HEK293 (cell line): ENCODE measurements at regions not wholly inside any gene's neighbourhood (a gene's known extent, or its start where the extent isn't known, plus 50 kb on each side); places are given as distances from the start of the nearest gene placed in this dataset.

ENCODE experiments used
- CTCF ChIA-PET: fragments of 350-600 bp; formaldehyde crosslinking; extraction: SDS; loops from one replicate; lab custom pipeline; 2021; ENCODE audit warnings: antibody characterized with exemption; lab: Yijun Ruan, JAX
- POLR2A ChIA-PET: fragments of 300-600 bp; formaldehyde crosslinking; extraction: SDS; loops from one replicate; lab custom pipeline; 2020; ENCODE audit warnings: antibody characterized with exemption, inconsistent platforms; lab: Yijun Ruan, JAX
- H3K27ac ChIP-seq: fragments of 200-500 bp; sonication (Bioruptor generic); 2 replicates; pipeline ENCODE4 v1.5.1; 2014; ENCODE audit warnings: low read depth, low read length, control low read depth, inconsistent platforms; ENCODE audit errors: extremely low read depth
- H3K36me3 ChIP-seq, 2 experiments: fragments of 200-500 bp in 1 of 2; sonication (Bioruptor generic) in 1 of 2; 1 replicate in 1 of 2; 2 replicates in 1 of 2; pipeline ENCODE4 v1.5.1; 2014 to 2017; ENCODE audit warnings: inconsistent platforms in 2 of 2, low read length in 2 of 2; ENCODE audit not compliant: control insufficient read depth in 2 of 2, insufficient read depth in 1 of 2
- H3K4me1 ChIP-seq: fragments of 200-500 bp; sonication (Bioruptor generic); 2 replicates; pipeline ENCODE4 v1.5.1; 2014; ENCODE audit warnings: mild to moderate bottlenecking, low read length, inconsistent platforms; ENCODE audit not compliant: control insufficient read depth, insufficient read depth
- H3K4me3 ChIP-seq: 2 replicates; pipeline ENCODE4 v1.5.1; 2011; ENCODE audit warnings: low read depth, mild to moderate bottlenecking, control low read depth, low read length, moderate library complexity
- H3K9me3 ChIP-seq: fragments of 200-500 bp; sonication (Bioruptor generic); 2 replicates; pipeline ENCODE4 v1.5.1; 2014; ENCODE audit warnings: low read depth, low read length, inconsistent platforms; ENCODE audit not compliant: control insufficient read depth, insufficient read depth
- IKZF3 ChIP-seq: fragments of 450-650 bp; IDR thresholded peaks from 2 replicates; pipeline ENCODE4 v1.5.0; 2018; ENCODE audit warnings: missing biosample characterization, mild to moderate bottlenecking, missing genetic modification characterization, moderate library complexity
- OSR2 ChIP-seq: fragments of 450-650 bp; formaldehyde crosslinking; IDR thresholded peaks from 2 replicates; pipeline ENCODE4 v1.5.1; 2016; ENCODE audit warnings: missing biosample characterization, missing genetic modification characterization
- PRDM4 ChIP-seq: fragments of 450-650 bp; formaldehyde crosslinking; IDR thresholded peaks from 2 replicates; pipeline ENCODE4 v1.5.1; 2017; ENCODE audit warnings: missing biosample characterization, missing genetic modification characterization
- ZBTB44 ChIP-seq: fragments of 450-650 bp; IDR thresholded peaks from 2 replicates; pipeline ENCODE4 v1.5.1; 2018; ENCODE audit warnings: missing biosample characterization, mild to moderate bottlenecking, missing genetic modification characterization
- ZBTB48 ChIP-seq: fragments of 450-650 bp; formaldehyde crosslinking; IDR thresholded peaks from 2 replicates; pipeline ENCODE4 v1.5.1; 2016; ENCODE audit warnings: missing biosample characterization, missing genetic modification characterization
- ZNF121 ChIP-seq: fragments of 450-650 bp; formaldehyde crosslinking; IDR thresholded peaks from 2 replicates; pipeline ENCODE4 v1.5.1; 2016; ENCODE audit warnings: missing biosample characterization, missing genetic modification characterization
- ZNF146 ChIP-seq: fragments of 450-650 bp; formaldehyde crosslinking; IDR thresholded peaks from 2 replicates; pipeline ENCODE4 v1.5.1; 2016; ENCODE audit warnings: missing biosample characterization, missing genetic modification characterization
- ZNF311 ChIP-seq: fragments of 450-650 bp; formaldehyde crosslinking; IDR thresholded peaks from 2 replicates; pipeline ENCODE4 v1.5.1; 2017; ENCODE audit warnings: missing biosample characterization, missing genetic modification characterization, borderline replicate concordance
- ZNF449 ChIP-seq: fragments of 450-650 bp; formaldehyde crosslinking; IDR thresholded peaks from 2 replicates; pipeline ENCODE4 v1.5.1; 2017; ENCODE audit warnings: missing biosample characterization, mild to moderate bottlenecking, missing genetic modification characterization, moderate library complexity
- ZNF529 ChIP-seq: fragments of 450-650 bp; formaldehyde crosslinking; IDR thresholded peaks from 2 replicates; pipeline ENCODE4 v1.5.1; 2017; ENCODE audit warnings: missing genetic modification characterization, missing biosample characterization; ENCODE audit not compliant: insufficient replicate concordance
- ZNF544 ChIP-seq: fragments of 450-650 bp; formaldehyde crosslinking; IDR thresholded peaks from 2 replicates; pipeline ENCODE4 v1.5.0; 2017; ENCODE audit warnings: missing biosample characterization, missing genetic modification characterization
- ZNF623 ChIP-seq: fragments of 450-650 bp; formaldehyde crosslinking; IDR thresholded peaks from 2 replicates; pipeline ENCODE4 v1.5.1; 2016; ENCODE audit warnings: missing biosample characterization, missing genetic modification characterization
- ZNF664 ChIP-seq: fragments of 450-650 bp; formaldehyde crosslinking; IDR thresholded peaks from 2 replicates; pipeline ENCODE4 v1.5.1; 2016; ENCODE audit warnings: missing biosample characterization, missing genetic modification characterization
- ZNF768 ChIP-seq: fragments of 450-650 bp; formaldehyde crosslinking; IDR thresholded peaks from 2 replicates; pipeline ENCODE4 v1.5.1; 2018; ENCODE audit warnings: missing biosample characterization, mild to moderate bottlenecking, missing genetic modification characterization
- ZNF791 ChIP-seq: fragments of 450-650 bp; formaldehyde crosslinking; IDR thresholded peaks from 2 replicates; pipeline ENCODE4 v1.5.1; 2016; ENCODE audit warnings: missing biosample characterization, missing genetic modification characterization
- ZSCAN18 ChIP-seq: fragments of 450-650 bp; formaldehyde crosslinking; IDR thresholded peaks from 2 replicates; pipeline ENCODE4 v1.5.1; 2016; ENCODE audit warnings: missing biosample characterization, missing genetic modification characterization

GRCh38 chrX:125101971-125102755 lies 217.5 kb upstream of the TEX13C start:
- H3K36me3 ChIP-seq, result no peaks in the 10 kb centered on the region
- H3K4me3 ChIP-seq, result no peak overlapping the region
- TF ChIP-seq ZBTB44 (tag by site-specific recombination) (no peak), ZNF449 (tag by site-specific recombination) (no peak), ZNF529 (tag by site-specific recombination) (no peak), OSR2 (tag by site-specific recombination) (no peak), ZSCAN18 (tag by site-specific recombination) (no peak), IKZF3 (tag by site-specific recombination) (no peak), ZNF791 (no peak), ZBTB48 (tag by site-specific recombination) (no peak), ZNF623 (tag by site-specific recombination) (no peak)
- POLR2A ChIA-PET, result no interaction called here
- H3K4me1 ChIP-seq, result no peaks in the 10 kb centered on the region
- H3K9me3 ChIP-seq, result no peaks in the 10 kb centered on the region
- CTCF ChIA-PET, result no interaction called here
- no peak overlapping the region for H3K27ac ChIP-seq

GRCh38 chrX:125103693-125104092 lies 216.0 kb upstream of the TEX13C start:
- Histone ChIP-seq H3K9me3 (no peaks in the 10 kb centered on the region), H3K4me3 (no peak overlapping the region), H3K36me3 (no peaks in the 10 kb centered on the region), H3K4me1 (no peaks in the 10 kb centered on the region), H3K27ac (no peak overlapping the region)
- ChIA-PET CTCF (interaction anchor here (0.5 kb wide), 1 partner anchor 183 kb away, joined by 5 read pairs; no protein-coding TSS in a partner anchor), POLR2A (no interaction called here)
- TF ChIP-seq ZNF121, result no peak
- no peak for TF ChIP-seq ZNF146
- TF ChIP-seq ZNF544 (tag by site-specific recombination), result no peak
- no peak for TF ChIP-seq ZNF311
- no peak for TF ChIP-seq ZNF664 (tag by site-specific recombination)
- no peak for TF ChIP-seq PRDM4
- TF ChIP-seq ZNF768, result no peak
